Activated naive CD4-positive, alpha-beta T cell treated with anti-CD3 and anti-CD28 coated beads, Interleukin-2, amount 50 U/mL, for 72 hours (primary cell): ENCODE measurements at regions not wholly inside any gene's neighbourhood (a gene's known extent, or its start where the extent isn't known, plus 50 kb on each side); places are given as distances from the start of the nearest gene placed in this dataset.
A peak's percentile ranks its signal among the peaks of the same experiment; 100 is the strongest.

Experiments
- ATAC-seq, 2 donors: fragments of 150-1000 bp; cut with Tn5 transposase; 2 replicates each; pipeline ENCODE4 v1.10.0; 2021; ENCODE audit warnings: mild to moderate bottlenecking in 2 of 2, moderate library complexity in 2 of 2
- DNase-seq, 2 donors: peaks; one replicate each; pipeline ENCODE4 v3.0.0; 2021 to 2022; ENCODE audit warnings: low spot score in 2 of 2
- H3K27ac Mint-ChIP-seq, 2 donors: one replicate each; pipeline ENCODE4 v1.8.0; 2022; ENCODE audit warnings: mild to moderate bottlenecking in 2 of 2, mixed read lengths in 2 of 2
- H3K36me3 Mint-ChIP-seq, 2 donors: one replicate each; pipeline ENCODE4 v1.8.0; 2022; ENCODE audit warnings: mixed read lengths in 2 of 2
- H3K9me3 Mint-ChIP-seq, 2 donors: one replicate each; pipeline ENCODE4 v1.8.0; 2022; ENCODE audit warnings: mixed read lengths in 2 of 2

DNA sequence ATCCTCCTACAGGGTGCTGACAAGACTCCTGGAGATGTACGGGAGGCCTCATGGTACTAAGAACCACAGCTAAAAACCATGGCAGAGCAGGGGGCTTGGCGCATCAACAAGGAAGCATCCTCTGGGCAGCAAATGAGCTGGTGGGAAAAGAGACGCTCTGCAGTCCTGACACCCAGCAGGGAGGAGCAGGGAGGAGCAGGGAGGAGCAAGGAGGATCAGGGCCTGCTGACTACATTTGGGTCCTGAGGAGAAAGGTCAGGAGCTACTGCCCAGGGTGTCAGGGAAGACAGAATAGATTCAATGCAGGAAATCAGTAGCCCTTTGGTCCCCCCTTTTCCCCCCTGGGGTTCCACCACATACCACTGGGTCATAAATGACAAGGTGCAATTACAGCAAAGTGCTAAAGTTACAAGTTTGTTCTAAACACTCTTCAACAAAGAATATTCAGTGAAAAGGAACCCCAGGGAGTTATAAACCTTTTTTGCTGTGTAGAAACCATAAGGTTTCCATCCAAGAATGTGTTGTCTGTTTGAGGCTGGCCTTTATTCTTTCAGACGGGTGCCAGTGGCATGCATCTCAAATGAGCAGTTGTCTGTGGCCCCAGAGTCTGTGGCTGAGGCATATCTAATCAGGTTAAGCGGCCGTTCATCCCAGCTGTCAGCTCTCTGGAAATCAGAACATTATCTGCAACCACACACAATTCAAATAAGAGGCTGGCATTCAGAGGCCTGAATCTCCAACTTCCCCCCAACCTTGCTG lies 325.0 kb downstream of the CDC5L start:
- no peak for ATAC-seq
- no peak overlapping the region for H3K27ac Mint-ChIP-seq
- peaks cover 5 to 8% of the 10 kb centered on the region in 2 donors for H3K9me3 Mint-ChIP-seq
- no peak for DNase-seq
- H3K36me3 Mint-ChIP-seq: peaks cover 7 to 12% of the 10 kb centered on the region in 2 donors

DNA sequence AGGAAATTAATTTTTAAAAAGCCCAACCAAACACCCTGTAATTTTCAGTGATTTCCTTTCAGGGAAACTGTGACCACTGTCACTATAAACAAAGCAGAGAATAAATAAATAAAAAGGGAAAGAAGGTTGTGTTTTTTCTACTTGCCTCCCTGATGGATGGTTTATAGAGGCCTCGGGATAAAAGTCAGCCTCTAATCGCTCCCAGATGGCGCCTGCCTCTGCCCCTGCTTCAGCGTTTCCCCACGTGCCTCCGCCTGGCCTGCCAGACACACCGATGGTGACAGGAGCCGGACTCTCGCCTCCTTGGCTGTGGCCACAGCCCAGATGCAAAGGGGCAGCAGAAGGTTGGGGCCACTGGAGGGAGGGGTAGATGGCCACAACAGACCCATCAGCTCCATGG lies 327.7 kb downstream of the CDC5L start:
- DNase-seq (no peak), ATAC-seq (no peak)
- no peak overlapping the region for H3K27ac Mint-ChIP-seq
- no peaks in the 10 kb centered on the region for H3K9me3 Mint-ChIP-seq
- H3K36me3 Mint-ChIP-seq: no peaks in the 10 kb centered on the region

DNA sequence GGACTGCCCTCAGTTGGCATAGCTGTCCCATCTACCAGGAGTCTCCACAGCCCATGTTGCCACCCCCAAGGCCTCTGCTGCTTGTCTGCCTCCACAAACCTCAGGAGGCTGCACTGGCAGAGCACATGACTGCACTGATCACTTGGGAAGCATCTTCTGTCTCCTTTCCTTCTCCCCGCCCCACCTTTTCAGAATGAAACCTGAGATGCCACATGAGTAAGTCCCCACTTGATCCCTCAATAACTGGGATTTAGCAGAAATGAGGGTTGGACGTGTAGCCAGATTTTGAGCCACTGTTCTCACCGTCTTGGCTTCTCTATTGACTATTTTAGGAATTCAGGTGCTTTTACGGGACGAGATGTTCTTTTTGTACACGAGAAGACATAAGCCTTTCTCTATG lies 328.4 kb downstream of the CDC5L start:
- Mint-ChIP-seq H3K9me3 (no peaks in the 10 kb centered on the region), H3K27ac (no peak overlapping the region), H3K36me3 (no peaks in the 10 kb centered on the region)
- DNase-seq (no peak), ATAC-seq (no peak)

DNA sequence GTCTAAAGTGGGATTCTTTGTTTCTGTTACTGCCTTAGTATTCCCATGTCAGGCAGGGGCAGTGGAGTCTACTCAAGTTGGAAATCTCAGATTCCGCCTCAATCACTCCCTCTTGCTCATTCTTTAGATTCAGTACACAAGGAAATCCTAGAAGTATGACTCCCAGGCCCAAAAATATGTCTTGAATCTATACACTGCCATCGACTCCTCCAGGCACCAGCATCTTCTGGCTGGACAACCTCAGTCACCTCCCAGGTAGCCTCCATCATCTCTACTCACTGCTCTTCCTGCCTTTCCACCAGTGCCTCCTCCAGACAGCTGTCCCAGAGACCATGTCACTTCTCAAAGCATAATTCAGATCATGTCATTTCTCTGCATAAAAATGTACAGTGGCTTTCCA lies 329.9 kb downstream of the CDC5L start:
- no peaks in the 10 kb centered on the region for H3K36me3 Mint-ChIP-seq
- DNase-seq (no peak), ATAC-seq (no peak)
- H3K9me3 Mint-ChIP-seq: no peaks in the 10 kb centered on the region
- no peak overlapping the region for H3K27ac Mint-ChIP-seq

DNA sequence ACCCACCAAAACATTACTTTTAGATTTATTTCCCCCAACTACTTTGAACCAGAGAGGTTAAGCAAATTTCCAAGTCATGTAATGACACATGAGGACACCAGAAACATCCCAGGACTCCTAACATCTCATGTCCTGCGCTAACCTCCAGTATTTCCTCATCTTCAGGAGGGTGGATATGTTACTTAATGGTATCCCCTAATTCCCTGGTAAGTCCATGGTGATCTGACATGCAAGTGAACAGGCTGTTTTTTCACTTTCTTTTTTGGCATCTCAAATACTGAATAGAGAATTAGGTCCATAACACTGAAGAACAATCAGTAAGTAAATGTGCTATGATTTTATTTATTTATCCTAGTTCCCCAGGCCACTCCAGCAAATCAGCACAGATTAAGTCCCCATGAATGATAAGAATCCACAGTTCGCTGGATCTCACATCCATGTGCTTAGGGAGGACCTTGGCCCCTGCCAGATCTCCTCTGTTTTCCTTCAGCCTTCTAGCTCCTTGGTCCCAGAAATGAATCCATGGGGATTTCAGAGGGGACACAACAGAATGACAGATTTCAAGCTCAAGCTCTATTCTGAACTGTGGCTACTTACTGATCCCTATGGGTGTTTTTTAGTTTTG lies 334.6 kb downstream of the CDC5L start:
- ATAC-seq (no peak), DNase-seq (no peak)
- H3K36me3 Mint-ChIP-seq: no peaks in the 10 kb centered on the region
- no peaks in the 10 kb centered on the region for H3K9me3 Mint-ChIP-seq
- no peak overlapping the region for H3K27ac Mint-ChIP-seq

DNA sequence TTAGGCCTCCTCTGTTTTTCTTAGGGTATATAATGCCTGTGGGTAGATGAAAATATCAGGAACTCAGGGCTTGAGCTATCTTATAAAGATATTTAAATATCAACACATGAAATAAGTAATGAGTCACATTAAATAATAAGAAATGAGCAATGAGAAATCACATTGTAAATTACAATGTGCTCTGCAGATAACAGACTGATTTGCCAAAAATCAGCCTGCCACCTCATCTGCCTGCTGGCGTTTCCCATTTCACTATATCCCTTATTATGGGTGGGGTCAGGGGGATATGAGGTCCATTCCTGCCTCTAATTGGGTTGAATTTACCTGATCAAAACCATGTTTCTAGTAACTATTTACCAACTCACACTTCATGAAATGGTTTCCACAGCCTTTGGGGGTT lies 335.2 kb downstream of the CDC5L start:
- DNase-seq (no peak), ATAC-seq (no peak)
- Mint-ChIP-seq H3K27ac (no peak overlapping the region), H3K36me3 (no peaks in the 10 kb centered on the region), H3K9me3 (no peaks in the 10 kb centered on the region)

DNA sequence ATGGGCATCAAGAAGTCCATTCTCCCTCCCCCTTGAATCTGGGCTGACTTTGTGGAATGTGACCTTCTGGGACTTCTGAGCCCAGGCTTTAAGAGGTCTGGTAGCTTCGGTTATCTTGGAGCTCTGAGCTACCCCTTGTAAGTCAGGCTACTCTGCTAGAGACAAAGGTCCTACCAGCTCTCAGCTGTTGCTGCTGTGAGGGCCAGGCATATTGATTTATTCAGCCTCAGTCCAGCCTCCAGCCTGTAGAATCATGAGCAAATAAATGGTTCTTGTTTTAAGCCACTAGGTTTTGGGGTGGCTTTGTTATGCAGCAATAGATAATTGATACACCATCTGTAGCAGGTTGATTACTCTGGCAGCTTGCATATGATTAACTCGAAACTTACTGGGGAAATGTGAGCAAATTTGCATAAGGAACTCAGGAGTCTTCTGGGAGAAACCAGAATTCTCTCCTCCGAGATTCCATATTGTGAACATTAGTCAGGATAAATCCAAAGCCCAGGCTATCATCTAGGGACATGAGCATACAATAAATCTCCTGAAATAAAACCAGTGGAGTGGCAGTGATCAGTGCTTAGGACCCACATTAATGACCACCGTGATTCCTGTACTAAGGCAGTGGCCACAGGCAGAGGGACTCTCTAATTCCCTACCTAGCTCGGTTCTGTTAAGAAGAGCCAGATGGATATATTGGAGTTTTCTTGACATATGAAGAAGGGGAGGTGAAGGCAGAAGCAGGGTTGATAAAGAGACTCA lies 336.1 kb downstream of the CDC5L start:
- Mint-ChIP-seq H3K27ac (no peak overlapping the region), H3K9me3 (no peaks in the 10 kb centered on the region), H3K36me3 (no peaks in the 10 kb centered on the region)
- ATAC-seq (no peak), DNase-seq (no peak)

DNA sequence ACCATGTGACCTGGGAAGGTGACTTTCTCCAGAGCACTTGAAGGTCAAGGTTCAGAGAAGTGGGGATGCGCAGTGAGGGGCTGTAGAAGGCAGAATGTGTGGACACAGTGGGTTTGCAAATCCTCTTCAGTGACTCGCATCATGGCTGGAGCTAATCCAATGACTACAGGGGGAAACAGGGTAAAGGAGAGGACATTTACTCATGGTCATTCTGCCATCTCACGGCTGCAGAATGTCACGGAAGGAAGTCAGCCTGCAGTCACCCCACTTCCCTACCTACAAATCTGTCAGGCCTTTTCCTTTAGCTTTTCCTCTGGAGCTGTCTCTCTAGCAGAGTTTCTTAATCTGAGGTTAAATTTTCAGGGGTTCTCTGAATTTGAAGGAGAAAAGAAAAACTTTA lies 337.6 kb downstream of the CDC5L start:
- Mint-ChIP-seq H3K36me3 (no peaks in the 10 kb centered on the region), H3K27ac (no peak overlapping the region), H3K9me3 (no peaks in the 10 kb centered on the region)
- DNase-seq: no peak
- ATAC-seq: no peak

DNA sequence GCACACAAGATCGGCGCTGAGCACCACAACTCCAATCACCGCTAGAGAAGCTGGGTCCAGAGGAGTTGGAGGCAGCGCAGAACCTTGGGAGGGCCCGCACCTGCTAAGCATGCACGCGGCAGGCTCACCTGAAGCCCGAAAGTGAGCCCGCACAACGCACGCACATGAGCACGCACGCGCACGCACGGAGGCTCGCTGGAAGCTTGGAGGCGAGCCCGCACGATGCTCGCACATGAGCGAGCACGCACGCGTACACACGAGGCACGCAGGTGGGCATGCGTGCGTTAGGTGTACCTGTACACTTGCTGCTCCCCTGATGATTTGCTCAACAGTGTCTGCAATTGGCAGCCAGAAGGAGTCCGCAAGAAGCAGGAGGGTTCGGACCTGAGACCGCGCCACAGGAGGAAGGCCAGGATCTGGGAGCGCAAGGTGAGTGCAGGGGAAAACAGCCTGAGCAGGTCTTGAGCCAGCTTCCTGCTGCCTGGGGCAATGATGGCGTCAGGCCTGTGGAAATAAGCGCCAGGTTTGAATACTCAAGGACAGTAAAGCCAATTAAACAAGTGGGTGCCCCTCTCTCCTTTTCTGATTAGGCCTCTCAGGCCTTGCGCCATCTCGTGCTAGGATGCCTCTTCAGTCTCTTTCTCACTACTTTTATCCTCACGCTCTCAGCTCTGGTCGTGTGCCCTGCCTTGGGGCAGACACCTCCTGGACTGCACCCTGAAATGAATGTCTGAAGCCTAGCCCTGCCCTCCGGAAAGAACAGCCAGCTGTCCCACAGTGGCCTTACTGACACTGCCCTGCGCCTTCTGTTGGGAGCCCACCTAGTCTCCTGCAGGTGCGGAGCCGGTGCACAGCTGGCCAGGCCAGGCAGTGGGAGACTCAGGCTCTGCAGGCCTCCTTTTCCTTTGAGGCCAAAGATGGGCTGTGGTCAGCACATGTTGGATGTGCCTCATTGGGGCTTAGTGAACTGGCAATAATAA lies 340.4 kb downstream of the CDC5L start:
- H3K27ac Mint-ChIP-seq: no peak overlapping the region
- ATAC-seq (no peak), DNase-seq (no peak)
- H3K36me3 Mint-ChIP-seq: no peaks in the 10 kb centered on the region
- H3K9me3 Mint-ChIP-seq: no peaks in the 10 kb centered on the region

DNA sequence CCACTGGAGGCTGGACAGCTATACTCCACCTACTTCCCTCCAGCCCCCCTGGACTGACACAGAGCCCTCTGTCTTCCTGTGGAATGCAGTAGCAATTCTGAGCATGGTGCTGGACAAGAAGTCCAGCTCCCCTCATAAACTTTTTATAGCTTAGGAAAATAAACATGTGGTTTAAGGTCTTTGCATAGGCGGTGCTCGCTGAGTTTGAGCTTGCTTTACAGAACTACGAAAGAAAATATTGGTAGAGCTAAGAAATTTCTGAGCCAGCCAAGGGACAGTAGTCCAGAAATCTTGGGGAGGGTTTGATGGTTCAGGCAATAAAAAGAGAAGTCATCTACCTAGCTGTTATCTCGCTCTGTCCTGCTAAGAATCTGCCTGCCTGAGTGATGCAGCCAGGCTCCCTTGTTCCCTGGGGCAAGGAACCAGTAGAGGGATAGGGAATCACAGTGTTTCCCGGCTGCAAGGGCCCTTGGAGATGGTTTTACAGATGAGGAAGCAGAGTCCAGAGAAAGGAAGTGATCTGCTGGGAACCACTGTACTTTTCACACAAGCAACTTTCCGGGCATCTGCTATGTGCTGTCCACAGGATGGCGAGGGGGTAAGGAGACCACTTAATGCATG lies 343.4 kb downstream of the CDC5L start:
- Mint-ChIP-seq H3K27ac (peak overlapping the region in 1 of 2 donors; percentile 19), H3K9me3 (no peaks in the 10 kb centered on the region), H3K36me3 (no peaks in the 10 kb centered on the region)
- ATAC-seq: no peak
- no peak for DNase-seq

DNA sequence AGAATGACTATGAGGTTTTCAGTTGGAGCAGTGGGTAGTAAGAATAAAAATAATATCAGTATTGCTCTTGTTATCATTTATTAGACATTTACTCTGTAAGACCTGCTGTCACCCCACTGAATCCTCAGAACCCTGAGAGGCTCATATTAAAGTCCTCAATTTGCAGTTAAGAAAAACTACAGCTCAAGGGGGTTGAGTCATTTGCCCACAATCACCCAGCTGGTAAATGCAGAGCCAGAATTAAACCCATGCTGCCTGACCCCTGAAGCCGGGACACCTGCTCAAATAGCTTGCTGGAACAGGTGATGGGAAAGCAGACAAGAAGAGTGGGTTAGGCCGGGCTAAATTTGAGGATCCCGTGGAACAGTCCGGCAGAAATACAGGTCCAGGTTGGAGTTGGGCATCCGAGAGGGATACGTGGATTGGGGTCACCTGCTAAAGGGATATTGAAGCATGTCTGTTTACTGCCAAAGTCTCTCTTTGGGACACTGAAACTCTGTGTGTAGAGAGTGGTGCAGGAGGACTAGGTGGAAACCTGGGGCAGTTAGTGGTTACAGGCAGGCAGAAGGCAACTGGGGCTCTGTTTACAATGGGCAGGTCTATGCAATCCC lies 344.1 kb downstream of the CDC5L start:
- H3K36me3 Mint-ChIP-seq: no peaks in the 10 kb centered on the region
- H3K27ac Mint-ChIP-seq: no peak overlapping the region
- no peaks in the 10 kb centered on the region for H3K9me3 Mint-ChIP-seq
- DNase-seq (no peak), ATAC-seq (no peak)

DNA sequence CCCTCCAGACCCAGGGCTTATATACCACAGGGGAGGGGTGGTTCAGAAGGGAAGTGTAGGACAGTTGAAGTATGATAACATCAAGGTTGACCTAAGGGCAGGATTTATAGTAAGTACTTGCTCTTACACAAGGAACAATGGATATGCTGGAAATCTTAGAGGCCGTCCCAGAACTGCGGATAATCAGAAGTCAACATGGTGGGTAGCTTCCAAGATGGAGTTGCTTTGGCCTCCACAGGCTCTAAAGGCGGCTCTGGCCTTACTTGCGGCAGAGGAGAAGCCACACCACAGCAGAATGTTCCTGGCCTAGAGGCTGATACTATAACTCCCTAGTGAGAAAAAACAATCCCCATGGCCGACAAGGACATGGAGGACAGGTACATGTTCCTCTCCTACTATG lies 344.7 kb downstream of the CDC5L start:
- Mint-ChIP-seq H3K36me3 (no peaks in the 10 kb centered on the region), H3K9me3 (no peaks in the 10 kb centered on the region), H3K27ac (no peak overlapping the region)
- no peak for ATAC-seq
- DNase-seq: no peak

DNA sequence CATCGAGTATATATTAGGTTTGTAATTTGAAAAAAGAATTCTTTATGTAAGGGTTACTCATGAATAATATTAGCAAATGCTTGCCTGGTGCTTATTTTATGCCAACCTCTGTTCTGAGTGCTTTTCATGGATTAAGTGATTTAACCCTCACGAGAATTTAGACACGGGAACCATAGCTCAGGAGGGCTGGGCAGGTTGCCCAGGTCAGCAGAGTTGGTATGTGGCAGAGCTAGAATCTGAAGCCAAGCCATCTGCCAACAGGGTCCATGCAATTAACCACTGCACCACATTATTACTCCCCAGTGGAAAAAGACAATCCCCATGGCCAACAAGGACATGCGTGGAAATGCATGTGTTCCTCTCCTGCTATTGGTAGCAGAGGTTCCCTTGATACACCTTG lies 345.6 kb downstream of the CDC5L start:
- H3K27ac Mint-ChIP-seq: no peak overlapping the region
- H3K9me3 Mint-ChIP-seq: no peaks in the 10 kb centered on the region
- no peaks in the 10 kb centered on the region for H3K36me3 Mint-ChIP-seq
- DNase-seq (no peak), ATAC-seq (no peak)

DNA sequence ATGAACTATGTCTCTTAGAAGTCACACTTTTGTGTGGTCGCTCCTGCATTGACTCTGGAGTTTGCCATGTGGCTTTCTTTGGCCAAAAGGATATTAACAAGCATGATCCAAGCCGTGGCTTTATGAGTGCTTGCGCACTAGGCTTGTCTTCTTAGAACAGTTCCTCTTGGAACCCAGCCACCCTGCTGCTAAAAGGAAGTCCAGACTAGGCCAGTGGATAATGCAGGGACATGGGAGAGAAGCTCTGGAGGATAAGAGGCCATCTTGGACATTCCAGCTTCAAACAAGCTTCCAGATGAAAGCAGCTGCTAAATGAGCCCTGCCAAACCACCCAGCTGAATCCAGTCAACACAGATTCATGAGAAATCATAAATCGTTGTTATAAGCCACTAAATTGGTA lies 346.4 kb downstream of the CDC5L start:
- Mint-ChIP-seq H3K36me3 (no peaks in the 10 kb centered on the region), H3K9me3 (no peaks in the 10 kb centered on the region), H3K27ac (no peak overlapping the region)
- ATAC-seq: no peak
- DNase-seq: no peak

DNA sequence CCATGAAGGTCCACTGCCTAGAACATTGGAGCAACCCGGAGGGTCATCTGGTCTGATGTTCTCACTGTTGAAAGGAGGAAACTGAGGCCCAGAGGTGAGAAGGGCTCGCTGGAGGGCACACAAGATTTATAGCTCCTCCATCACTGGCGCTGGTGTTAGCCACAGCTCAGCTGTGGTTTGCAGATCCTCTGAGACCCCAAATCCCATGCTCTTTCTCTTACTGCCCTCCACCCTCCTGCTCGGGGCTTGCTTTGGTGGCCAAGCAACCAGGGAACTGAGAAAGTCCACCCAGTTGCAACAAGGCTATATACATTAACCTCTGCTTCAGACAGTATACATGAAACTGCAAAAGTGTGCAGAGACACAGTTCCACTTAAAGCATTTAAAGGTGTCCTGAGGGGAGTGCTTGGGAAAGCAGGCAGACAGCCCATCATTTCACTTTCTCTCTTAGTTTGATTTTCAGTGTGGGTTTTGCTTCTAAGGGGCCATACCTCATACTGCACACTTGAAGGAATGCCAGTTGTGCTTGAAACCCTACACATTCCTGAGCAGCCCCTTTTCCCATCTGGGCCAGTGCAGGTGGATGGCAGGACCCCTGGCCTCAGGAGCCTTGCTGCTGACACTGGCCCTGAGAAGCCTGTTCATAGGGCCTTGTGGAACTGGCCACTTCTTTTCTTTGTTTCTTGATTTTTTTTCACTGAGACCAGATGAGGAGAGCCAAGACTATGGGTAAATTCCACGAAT lies 347.6 kb downstream of the CDC5L start:
- H3K27ac Mint-ChIP-seq: peak overlapping the region in 1 of 2 donors; percentile 25
- H3K9me3 Mint-ChIP-seq: no peaks in the 10 kb centered on the region
- peak; percentile 13 to 22 for ATAC-seq
- DNase-seq: no peak
- H3K36me3 Mint-ChIP-seq: no peaks in the 10 kb centered on the region
